Endothelial cell of umbilical vein (primary cell): ENCODE measurements at regions not wholly inside any gene's neighbourhood (a gene's known extent, or its start where the extent isn't known, plus 50 kb on each side); places are given as distances from the start of the nearest gene placed in this dataset.

Source experiments
- EZH2 ChIP-seq: IDR thresholded peaks from 2 replicates; pipeline ENCODE4 v1.6.1; 2012; ENCODE audit warnings: borderline replicate concordance, low read depth, mild to moderate bottlenecking, moderate library complexity, low read length, inconsistent platforms; ENCODE audit not compliant: severe bottlenecking
- JUN ChIP-seq: IDR thresholded peaks from 2 replicates; pipeline ENCODE4 v1.6.1; 2011; ENCODE audit warnings: borderline replicate concordance, low read depth; ENCODE audit not compliant: insufficient read length, insufficient read depth
- MYC ChIP-seq: IDR thresholded peaks from one replicate; pipeline ENCODE4 v1.6.1; 2011; ENCODE audit warnings: mild to moderate bottlenecking, low read depth, low read length
- POLR2A ChIP-seq: IDR thresholded peaks from 2 replicates; pipeline ENCODE4 v1.6.1; 2012; ENCODE audit warnings: low read depth, mild to moderate bottlenecking, control low read depth, low read length
- POLR2AphosphoS5 ChIP-seq: IDR thresholded peaks from 2 replicates; pipeline ENCODE4 v1.6.1; 2012; ENCODE audit warnings: low read depth, mild to moderate bottlenecking, control low read depth, low read length, moderate library complexity; ENCODE audit not compliant: insufficient read depth
- TF ChIP-seq, protein P1 (sequence below), 2 donors: IDR thresholded peaks; 1 replicate in 1 of 2; 2 replicates in 1 of 2; pipeline ENCODE4 v1.5.1; 2011; ENCODE audit warnings: low read length in 2 of 2, mild to moderate bottlenecking in 2 of 2, moderate library complexity in 2 of 2, control low read depth in 1 of 2, inconsistent platforms in 1 of 2, low read depth in 1 of 2; ENCODE audit not compliant: insufficient read depth in 1 of 2; ENCODE audit errors: extremely low read depth in 1 of 2

DNA sequence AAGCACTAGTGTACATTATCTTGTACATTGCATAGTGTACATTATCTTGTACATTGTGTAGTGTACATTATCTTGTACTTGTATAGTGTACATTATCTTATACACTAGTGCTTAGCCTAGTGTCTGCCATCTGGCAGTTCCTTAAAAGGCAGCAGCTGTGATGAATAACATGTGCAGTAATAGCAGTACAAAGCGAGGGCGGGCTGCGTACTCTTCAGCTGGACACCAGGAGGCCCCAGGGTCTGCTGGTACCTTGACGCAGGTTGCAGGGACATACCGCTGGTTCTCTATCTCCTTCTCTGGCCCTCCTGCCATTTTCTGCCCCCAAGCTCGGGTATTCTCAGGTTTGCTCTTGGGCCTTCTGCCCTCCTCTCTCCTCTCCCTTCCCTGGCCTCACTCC is 149.6 kb downstream of the SEC16B start:
- TF ChIP-seq JUN (no peak), POLR2AphosphoS5 (no peak), MYC (no peak), EZH2 (no peak), POLR2A (no peak)
- TF ChIP-seq, protein P1, sequence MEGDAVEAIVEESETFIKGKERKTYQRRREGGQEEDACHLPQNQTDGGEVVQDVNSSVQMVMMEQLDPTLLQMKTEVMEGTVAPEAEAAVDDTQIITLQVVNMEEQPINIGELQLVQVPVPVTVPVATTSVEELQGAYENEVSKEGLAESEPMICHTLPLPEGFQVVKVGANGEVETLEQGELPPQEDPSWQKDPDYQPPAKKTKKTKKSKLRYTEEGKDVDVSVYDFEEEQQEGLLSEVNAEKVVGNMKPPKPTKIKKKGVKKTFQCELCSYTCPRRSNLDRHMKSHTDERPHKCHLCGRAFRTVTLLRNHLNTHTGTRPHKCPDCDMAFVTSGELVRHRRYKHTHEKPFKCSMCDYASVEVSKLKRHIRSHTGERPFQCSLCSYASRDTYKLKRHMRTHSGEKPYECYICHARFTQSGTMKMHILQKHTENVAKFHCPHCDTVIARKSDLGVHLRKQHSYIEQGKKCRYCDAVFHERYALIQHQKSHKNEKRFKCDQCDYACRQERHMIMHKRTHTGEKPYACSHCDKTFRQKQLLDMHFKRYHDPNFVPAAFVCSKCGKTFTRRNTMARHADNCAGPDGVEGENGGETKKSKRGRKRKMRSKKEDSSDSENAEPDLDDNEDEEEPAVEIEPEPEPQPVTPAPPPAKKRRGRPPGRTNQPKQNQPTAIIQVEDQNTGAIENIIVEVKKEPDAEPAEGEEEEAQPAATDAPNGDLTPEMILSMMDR (IDR thresholded peaks at IDR 0.05; ENCODE audit: extremely low read depth in 1 of 2, insufficient read depth in 1 of 2, low read depth in 1 of 2, low read length in 2 of 2): no peak
